Stimulated activated naive CD4-positive, alpha-beta T cell (primary cell): ENCODE measurements at regions not wholly inside any gene's neighbourhood (a gene's known extent, or its start where the extent isn't known, plus 50 kb on each side); places are given as distances from the start of the nearest gene placed in this dataset.

Experiments
- DNase-seq, 6 experiments: peaks; one replicate each; lab custom pipeline; 2025; lab: John Stamatoyannopoulos, UW

- DNase-seq: no peak
These were observed 502.0 kb downstream of the QKI start for GRCh38 chr6:163916315-163917081.

GRCh38 chr6:163915131-163915530 is 500.6 kb downstream of the QKI start:
- no peak for DNase-seq

GRCh38 chr6:163913045-163913444 is 498.5 kb downstream of the QKI start:
- no peak for DNase-seq

DNA sequence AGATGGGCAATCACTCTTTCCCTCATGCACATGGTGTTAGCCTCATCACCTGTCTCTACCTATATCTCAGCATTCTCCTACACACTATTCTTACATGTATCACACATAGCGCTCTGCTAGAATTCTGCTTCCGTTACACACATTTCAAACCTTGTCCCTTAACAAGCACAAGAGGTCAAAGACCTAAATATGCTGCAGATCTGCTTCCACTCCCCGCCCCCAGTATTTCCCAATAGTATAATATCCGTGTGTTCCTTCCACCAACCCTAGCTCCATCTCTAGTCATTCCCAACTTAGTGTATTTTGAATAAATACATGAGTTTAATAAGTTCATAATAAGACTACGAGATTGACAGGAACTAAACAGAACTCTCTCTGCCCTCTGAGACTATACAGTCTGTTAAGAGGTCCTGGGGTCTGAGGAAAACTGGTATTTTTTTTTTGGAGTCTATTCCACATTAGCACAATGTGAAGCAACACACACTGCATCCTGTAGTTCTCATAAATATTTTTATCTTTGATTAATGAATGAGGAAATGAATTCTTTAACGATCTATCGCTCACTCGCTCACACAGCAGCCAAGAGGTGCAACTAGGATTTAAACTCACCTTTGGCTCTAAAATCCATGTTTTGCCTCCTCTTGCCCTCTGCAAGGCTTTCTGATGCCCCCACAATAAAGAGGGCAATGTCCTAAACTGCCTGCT is 491.6 kb downstream of the QKI start:
- no peak for DNase-seq

DNA sequence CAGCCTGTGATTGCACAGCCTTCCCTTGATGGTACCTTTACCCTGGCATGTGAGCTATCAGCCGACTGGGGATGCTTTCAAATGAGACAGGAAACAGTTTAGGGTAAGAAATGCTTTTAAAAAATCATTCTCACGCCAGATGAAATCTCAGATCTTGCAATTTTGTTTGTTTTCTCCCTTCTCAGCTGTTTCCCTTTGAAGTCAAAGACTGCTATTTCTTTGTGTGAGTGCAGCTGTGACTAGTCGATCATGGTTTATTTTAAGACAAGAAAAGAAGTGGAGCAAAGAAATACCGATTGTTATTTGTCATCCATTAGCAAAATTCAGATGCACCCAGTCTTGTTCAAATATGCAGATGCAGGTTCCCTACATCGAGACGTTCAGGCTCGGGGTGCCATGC is 489.7 kb downstream of the QKI start:
- DNase-seq: no peak

DNA sequence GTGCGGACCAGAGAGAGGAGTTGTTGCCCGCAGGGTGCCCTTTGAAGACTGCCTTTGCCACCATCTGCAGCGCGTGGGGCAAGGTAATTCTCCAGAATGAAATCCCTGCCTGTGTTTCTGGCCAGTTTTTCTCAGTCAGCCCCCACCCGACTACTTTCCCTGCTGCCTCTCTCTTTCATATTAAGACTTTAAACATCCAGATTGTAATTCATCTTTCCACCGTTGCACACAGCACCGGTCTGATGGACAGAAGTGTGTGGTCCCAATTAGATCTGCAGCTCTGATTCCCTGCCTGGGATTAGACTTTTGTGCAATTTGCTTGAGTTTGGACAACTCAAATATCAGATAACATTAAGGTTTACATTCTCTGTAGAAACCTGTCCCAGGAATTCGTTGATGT is 489.0 kb downstream of the QKI start:
- DNase-seq: no peak

- DNase-seq: no peak
These were observed 488.5 kb downstream of the QKI start for GRCh38 chr6:163902993-163903392.

DNA sequence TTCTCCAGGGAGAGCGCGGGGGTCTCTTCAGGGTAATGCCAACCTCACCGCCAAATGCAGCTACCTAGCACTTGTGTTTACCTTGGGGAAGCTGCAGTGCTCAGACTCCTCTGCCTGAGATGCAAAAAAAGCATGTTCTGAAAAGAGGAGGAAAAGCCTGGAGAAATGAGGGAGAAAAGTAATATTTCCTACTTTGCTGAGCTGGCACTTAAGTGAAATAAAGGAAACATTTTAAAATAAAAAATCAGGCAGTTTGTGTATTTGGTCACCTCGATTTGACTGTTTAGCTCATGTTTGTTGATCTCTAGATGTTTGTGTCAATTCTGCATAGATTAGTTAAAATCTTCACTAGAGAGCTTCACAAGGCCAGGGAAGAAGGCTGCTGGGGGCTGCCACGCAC is 487.2 kb downstream of the QKI start:
- no peak for DNase-seq

- no peak for DNase-seq
These were observed 486.1 kb downstream of the QKI start for GRCh38 chr6:163900570-163900969.

DNA sequence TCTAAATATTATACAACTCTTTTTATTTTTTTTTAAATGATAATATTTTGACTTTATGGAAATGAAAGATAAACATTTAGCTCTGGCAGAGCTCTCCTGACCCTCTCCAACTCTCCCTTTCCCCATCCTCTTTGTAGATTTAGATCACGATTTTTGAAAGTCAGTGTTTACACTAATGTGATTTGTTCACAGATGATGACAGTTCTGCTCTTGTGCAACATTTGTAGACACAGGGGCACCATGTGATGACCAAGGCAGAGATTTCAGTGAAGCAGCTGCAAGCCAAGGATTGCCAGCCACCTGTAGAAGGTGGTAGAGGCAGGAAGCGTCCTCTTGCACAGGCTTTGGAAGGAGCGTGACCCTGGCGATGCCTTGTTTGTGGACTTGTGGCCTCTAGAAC is 483.2 kb downstream of the QKI start:
- no peak for DNase-seq

- no peak for DNase-seq
These were observed 482.5 kb downstream of the QKI start for GRCh38 chr6:163897030-163897429.

DNA sequence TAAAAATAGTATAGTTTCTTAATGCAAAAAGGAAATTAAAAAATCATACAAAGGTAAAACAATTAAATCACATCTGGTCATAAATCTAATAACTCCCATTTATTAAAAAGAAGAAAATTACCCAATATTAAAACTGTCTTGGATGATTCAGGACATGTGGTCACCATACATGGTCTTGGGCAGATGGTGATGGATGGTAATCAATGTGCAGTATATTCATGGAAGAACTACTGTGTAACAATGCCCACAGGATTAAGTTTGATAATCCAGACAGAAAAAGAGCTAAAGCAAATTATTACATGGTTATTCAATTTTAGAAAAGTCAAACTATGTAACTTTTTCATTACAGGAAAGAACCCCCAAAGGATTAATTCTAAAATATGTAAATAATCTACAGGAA is 480.6 kb downstream of the QKI start:
- DNase-seq: no peak

DNA sequence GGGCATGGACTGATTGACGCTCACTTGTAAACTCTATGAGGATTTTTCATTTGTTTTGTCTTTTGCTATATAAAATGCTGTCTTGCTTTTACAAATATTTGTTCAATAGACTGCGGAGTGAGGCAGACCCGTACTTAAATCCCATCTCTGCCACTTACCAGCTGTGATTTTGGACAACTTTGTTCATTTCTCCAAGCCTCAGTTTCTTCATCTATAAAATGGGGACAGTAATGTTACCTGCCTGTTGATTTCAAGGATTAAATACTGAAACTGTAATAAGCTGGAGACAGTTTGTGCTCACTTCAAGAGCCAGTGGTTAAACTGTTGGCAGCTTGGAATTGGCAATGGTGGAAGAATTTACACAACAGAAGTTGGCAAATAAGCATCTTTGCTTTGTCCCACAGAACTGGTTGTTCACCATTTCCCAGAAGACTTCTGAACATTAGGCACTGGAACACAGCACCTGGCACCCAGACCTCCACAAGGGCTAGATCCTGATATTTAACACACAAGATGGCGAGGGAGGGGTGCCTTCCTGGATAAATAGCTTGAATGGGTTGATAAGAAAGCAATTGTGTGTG is 479.2 kb downstream of the QKI start:
- no peak for DNase-seq

- DNase-seq: no peak
These were observed 478.5 kb downstream of the QKI start for GRCh38 chr6:163892824-163893561.

- DNase-seq: no peak
These were observed 475.5 kb downstream of the QKI start for GRCh38 chr6:163889904-163890514.

GRCh38 chr6:163888030-163888819 is 473.7 kb downstream of the QKI start:
- DNase-seq: no peak

GRCh38 chr6:163886428-163886827 is 471.9 kb downstream of the QKI start:
- DNase-seq: no peak

DNA sequence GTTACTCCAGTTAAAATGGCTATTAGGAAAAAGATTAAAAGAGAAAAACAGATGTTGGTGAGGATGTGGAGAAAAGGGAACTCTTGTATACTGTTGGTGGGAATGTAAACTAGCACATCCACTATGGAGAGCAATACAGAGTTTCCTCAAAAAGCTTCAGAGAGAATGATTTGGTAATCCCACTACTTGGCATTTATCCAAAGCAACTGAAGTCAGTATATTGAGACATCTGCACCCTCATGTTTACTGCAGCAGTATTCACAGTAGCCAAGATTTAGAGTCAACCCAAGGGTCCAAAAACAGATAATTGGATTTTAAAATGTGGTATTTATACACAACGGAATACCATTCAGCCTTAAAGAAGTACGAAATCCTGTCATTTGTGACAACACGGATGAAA is 469.5 kb downstream of the QKI start:
- DNase-seq: no peak

DNA sequence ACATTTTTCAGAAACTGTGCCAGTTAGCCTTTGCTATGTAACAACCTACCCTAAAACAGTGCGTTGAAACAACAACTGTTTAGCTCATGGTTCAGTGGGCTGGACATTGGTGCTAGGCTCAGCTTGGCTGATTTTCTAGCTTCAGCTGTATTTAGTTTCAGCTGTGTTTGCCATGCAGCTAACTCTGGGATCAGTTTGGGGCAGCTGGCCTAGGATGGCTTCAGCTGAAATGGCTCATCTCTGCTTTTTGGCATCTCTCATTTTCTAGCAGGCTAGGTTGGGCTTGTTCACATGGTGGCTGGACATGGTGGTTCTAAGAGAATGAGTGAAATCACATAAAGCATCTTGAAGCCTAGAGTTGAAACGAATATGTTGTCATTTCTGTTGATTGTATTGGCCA is 464.2 kb downstream of the QKI start:
- no peak for DNase-seq

- DNase-seq: no peak
These were observed 463.5 kb downstream of the QKI start for GRCh38 chr6:163877877-163878639.

- DNase-seq: no peak
These were observed 461.9 kb downstream of the QKI start for GRCh38 chr6:163876391-163876790.
